Activated naive CD4-positive, alpha-beta T cell treated with anti-CD3 and anti-CD28 coated beads for 36 hours (primary cell): ENCODE measurements at regions not wholly inside any gene's neighbourhood (a gene's known extent, or its start where the extent isn't known, plus 50 kb on each side); places are given as distances from the start of the nearest gene placed in this dataset.

ENCODE experiments used
- CTCF ChIA-PET: fragments of 350-600 bp; sonication (Branson Sonifier 250); formaldehyde crosslinking; loops from one replicate; lab custom pipeline; 2021; ENCODE audit warnings: antibody characterized with exemption; lab: Charles Lee
- DNase-seq: peaks from one replicate; pipeline ENCODE4 v3.0.0-alpha.2; 2020
- H3K27ac Mint-ChIP-seq: one replicate; pipeline ENCODE4 v1.8.0; 2021; ENCODE audit warnings: mild to moderate bottlenecking, mixed read lengths
- H3K27me3 Mint-ChIP-seq: one replicate; pipeline ENCODE4 v1.8.0; 2021; ENCODE audit warnings: low read depth, mixed read lengths
- H3K36me3 Mint-ChIP-seq: one replicate; pipeline ENCODE4 v1.8.0; 2021; ENCODE audit warnings: low read depth, mixed read lengths
- H3K4me1 Mint-ChIP-seq: one replicate; pipeline ENCODE4 v1.8.0; 2021; ENCODE audit warnings: low read depth, mixed read lengths
- H3K4me3 Mint-ChIP-seq: one replicate; pipeline ENCODE4 v1.8.0; 2021; ENCODE audit warnings: mild to moderate bottlenecking, moderate library complexity, mixed read lengths
- H3K9me3 Mint-ChIP-seq: one replicate; pipeline ENCODE4 v1.8.0; 2021; ENCODE audit warnings: mixed read lengths
- intact Hi-C: fragments of 100-400 bp; cut with micrococcal nuclease; formaldehyde crosslinking; loops from one replicate; pipeline ENCODE4 v1.15.1; 2023

DNA sequence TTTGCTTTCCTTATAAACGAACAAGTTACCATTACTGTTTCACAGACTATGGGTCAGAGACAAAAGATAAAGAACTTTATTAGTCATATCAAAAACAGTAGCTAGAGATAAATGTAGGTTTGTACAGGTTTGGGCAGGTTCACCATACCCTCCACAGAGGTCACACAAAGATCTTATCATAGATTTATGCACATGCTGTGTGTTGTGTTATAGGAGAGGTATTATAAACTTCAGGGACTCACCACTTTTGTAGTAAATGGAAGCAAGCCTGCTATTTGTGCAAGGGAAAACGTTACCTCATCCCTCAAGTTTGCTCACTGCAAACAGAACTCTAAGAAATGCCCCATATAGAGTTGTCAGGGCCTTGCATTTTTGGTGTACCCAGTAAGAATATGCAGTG is 584.5 kb upstream of the LRRTM1 start:
- H3K4me3 Mint-ChIP-seq = no peak overlapping the region
- H3K4me1 Mint-ChIP-seq = no peaks in the 10 kb centered on the region
- no peaks in the 10 kb centered on the region for H3K36me3 Mint-ChIP-seq
- H3K27ac Mint-ChIP-seq = no peak overlapping the region
- no peak for DNase-seq
- H3K27me3 Mint-ChIP-seq = no peaks in the 10 kb centered on the region
- peaks cover 7% of the 10 kb centered on the region for H3K9me3 Mint-ChIP-seq
- CTCF ChIA-PET = no interaction called here
- intact Hi-C loops = no loop called here

DNA sequence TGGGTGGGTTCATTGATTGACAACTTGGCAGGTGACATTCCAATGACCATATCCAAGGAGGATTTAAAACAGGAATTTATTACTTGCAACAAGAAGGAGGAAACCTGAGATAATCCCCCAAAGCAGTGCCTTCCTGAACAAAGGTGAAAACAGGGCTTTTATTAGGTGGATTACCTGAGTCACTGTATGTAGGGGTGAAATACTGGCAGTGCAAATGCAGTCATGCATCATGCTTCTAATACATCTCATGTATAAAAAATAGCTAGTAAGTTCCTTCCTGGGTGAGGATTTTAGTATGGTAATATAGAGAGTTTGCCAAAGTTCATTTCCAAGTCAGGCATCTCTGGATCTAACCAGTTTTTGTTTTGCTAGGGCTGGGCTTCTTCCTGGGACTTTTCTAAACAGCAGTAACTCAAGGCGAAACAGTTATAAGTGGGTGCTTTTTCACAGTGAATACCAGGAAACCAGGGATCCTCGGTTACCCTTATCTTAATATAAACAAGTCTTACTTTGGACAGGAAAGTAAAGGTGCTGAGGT is 583.4 kb upstream of the LRRTM1 start:
- no peaks in the 10 kb centered on the region for H3K4me1 Mint-ChIP-seq
- no peaks in the 10 kb centered on the region for H3K27me3 Mint-ChIP-seq
- peaks cover 9% of the 10 kb centered on the region for H3K9me3 Mint-ChIP-seq
- H3K4me3 Mint-ChIP-seq = no peak overlapping the region
- H3K36me3 Mint-ChIP-seq = no peaks in the 10 kb centered on the region
- no peak for DNase-seq
- intact Hi-C loops = no loop called here
- H3K27ac Mint-ChIP-seq = no peak overlapping the region
- CTCF ChIA-PET = no interaction called here

DNA sequence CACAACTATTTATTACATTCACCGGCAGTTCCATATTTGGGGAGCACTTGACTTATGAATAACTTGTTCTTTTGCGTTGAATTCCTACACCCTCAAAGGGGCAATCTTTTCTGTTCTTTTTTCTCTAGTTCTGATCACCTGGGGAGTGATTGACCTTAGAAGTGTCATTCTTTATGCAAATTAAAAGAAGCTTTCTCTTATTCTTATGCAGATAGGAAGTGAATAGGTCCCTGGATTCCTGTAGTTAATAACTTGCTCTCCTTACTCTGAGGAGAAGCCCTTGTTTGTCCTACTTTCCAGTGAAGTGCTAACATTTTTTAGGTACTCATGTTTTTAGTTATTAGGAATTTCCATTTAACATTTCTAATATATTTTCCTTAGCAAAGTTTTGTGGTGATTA is 569.8 kb upstream of the LRRTM1 start:
- peaks cover 12% of the 10 kb centered on the region for H3K9me3 Mint-ChIP-seq
- no peaks in the 10 kb centered on the region for H3K4me1 Mint-ChIP-seq
- CTCF ChIA-PET = no interaction called here
- no peak overlapping the region for H3K4me3 Mint-ChIP-seq
- H3K36me3 Mint-ChIP-seq = no peaks in the 10 kb centered on the region
- intact Hi-C loops = no loop called here
- DNase-seq = no peak
- H3K27me3 Mint-ChIP-seq = no peaks in the 10 kb centered on the region
- no peak overlapping the region for H3K27ac Mint-ChIP-seq

DNA sequence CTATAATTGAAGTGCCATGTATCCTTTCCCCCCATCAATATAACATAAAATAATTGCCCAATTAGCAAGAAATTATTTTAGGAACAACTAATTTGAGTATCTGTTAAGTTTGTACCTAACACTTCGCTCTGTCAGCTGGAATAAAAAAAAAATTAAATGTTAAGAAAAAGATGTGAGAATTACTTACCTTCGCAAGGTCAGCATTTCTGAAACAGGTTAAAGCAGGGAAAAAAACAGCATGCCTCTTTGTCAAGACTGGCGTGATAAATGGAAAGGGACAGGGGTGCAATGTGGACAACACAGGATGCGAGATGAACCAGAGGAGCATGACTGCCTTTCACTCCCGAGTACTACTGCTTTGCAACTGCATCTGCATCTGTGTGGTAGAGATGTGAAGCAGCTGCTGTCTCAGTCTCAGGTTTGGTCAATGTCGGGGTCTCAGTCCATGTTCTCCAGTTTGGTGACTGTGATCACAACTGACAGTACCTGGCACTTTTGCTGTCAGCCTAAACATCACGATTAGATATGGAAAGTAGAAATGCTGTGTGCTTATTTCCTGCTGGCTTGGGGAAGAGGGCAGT is 565.4 kb upstream of the LRRTM1 start:
- DNase-seq = no peak
- Mint-ChIP-seq H3K9me3 (peaks cover 13% of the 10 kb centered on the region), H3K27ac (no peak overlapping the region), H3K27me3 (no peaks in the 10 kb centered on the region), H3K4me3 (no peak overlapping the region), H3K36me3 (no peaks in the 10 kb centered on the region), H3K4me1 (no peaks in the 10 kb centered on the region)
- CTCF ChIA-PET = no interaction called here
- intact Hi-C loops = no loop called here

GRCh38 chr2:80863147-80863714 is 558.7 kb upstream of the LRRTM1 start:
- DNase-seq = no peak
- Mint-ChIP-seq H3K36me3 (no peaks in the 10 kb centered on the region), H3K27me3 (no peaks in the 10 kb centered on the region), H3K4me1 (no peaks in the 10 kb centered on the region), H3K27ac (no peak overlapping the region), H3K9me3 (no peaks in the 10 kb centered on the region), H3K4me3 (no peak overlapping the region)
- intact Hi-C loops = no loop called here
- CTCF ChIA-PET = interaction anchor here (0.7 kb wide), 1 partner anchor 70 kb away, joined by 3 read pairs; no protein-coding TSS in a partner anchor

GRCh38 chr2:80858965-80859364 is 554.4 kb upstream of the LRRTM1 start:
- no peak for DNase-seq
- Mint-ChIP-seq H3K27me3 (no peaks in the 10 kb centered on the region), H3K4me3 (no peak overlapping the region), H3K9me3 (peaks cover 2% of the 10 kb centered on the region), H3K36me3 (no peaks in the 10 kb centered on the region), H3K27ac (no peak overlapping the region), H3K4me1 (no peaks in the 10 kb centered on the region)
- intact Hi-C loops = no loop called here
- CTCF ChIA-PET = no interaction called here

DNA sequence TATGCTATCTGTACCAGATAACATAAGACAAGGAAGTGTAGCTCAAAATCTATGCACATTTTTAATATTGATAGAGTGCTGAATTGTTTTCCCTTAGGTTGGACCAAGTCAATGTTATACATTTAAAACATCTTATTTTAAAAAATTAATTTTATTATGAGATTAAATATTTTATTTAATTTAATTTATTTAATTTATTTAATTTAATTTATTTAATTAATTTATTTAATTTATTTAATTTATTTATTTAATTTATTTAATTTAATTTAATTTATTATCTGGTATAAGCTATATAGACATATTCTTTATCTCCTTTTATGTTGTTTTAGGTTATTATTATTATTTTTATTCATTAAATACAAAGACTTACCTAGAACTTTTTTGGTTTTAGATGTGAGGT is 551.7 kb upstream of the LRRTM1 start:
- intact Hi-C loops = no loop called here
- Mint-ChIP-seq H3K9me3 (peaks cover 5% of the 10 kb centered on the region), H3K36me3 (no peaks in the 10 kb centered on the region), H3K4me1 (no peaks in the 10 kb centered on the region), H3K4me3 (no peak overlapping the region), H3K27me3 (no peaks in the 10 kb centered on the region), H3K27ac (no peak overlapping the region)
- CTCF ChIA-PET = no interaction called here
- DNase-seq = no peak

DNA sequence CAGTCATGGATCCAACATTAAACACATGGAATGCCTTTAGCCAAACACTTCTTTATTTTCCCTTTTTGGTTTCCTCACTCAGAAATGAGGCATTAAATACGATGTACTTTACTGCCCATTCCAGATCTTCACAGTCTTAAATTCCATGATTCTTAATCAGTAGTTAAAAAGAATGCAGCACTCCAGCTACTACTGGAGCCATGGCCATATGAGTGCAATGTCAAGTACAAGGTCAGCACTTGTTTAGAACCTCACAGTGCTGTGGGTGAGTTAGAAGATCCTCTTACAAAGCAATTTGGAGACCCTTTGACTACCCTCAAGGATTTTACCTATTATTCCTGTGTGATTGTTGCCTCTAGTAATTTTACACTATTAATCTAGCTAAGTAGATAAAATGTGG is 550.3 kb upstream of the LRRTM1 start:
- H3K9me3 Mint-ChIP-seq = peaks cover 7% of the 10 kb centered on the region

GRCh38 chr2:80852808-80853139 is 548.2 kb upstream of the LRRTM1 start:
- Mint-ChIP-seq H3K36me3 (no peaks in the 10 kb centered on the region), H3K27ac (no peak overlapping the region), H3K27me3 (no peaks in the 10 kb centered on the region), H3K4me1 (no peaks in the 10 kb centered on the region), H3K4me3 (no peak overlapping the region), H3K9me3 (peaks cover 7% of the 10 kb centered on the region)
- intact Hi-C loops = no loop called here
- CTCF ChIA-PET = no interaction called here
- no peak for DNase-seq

More for the DNA sequence above, 550.3 kb upstream of the LRRTM1 start:
- Mint-ChIP-seq H3K27me3 (no peaks in the 10 kb centered on the region), H3K4me1 (no peaks in the 10 kb centered on the region), H3K27ac (no peak overlapping the region), H3K36me3 (no peaks in the 10 kb centered on the region), H3K4me3 (no peak overlapping the region)
- DNase-seq = no peak
- CTCF ChIA-PET = no interaction called here
- intact Hi-C loops = no loop called here

DNA sequence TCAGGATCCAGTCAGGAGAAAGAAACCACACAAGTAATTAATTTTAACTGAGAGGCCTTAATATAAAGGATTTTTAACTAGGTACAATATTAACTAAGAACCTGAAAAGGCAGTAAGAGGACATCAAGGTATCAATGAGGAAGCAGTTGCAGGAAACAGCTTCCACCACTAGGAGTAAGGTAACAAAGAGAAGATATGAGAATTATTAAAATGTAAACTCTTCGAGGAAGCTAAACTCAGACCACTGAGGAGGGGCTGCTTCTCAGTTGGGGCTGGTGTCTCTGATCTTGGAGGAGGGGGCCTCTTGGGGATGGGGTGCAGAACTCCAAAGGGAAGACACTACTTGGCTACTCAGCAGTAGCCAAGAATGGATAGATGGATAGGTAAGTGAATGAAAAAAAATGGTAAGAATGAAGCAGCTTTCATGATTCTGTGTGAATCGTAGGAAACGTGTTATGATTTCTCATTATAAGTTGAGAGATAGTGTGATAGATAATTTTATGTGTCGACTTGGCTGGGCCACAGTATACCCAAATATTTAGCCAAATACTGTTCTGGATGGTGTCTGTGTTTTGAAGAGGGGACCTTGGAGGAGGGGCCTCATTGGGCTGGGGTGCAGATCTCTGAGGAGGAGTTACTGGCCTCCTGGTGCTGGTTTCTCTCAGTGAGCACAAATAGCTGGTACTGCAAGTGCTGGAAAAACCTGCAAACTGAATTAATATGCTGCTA is 547.7 kb upstream of the LRRTM1 start:
- intact Hi-C loops = no loop called here
- Mint-ChIP-seq H3K36me3 (no peaks in the 10 kb centered on the region), H3K4me1 (no peaks in the 10 kb centered on the region), H3K27ac (no peak overlapping the region), H3K27me3 (no peaks in the 10 kb centered on the region), H3K4me3 (no peak overlapping the region), H3K9me3 (peaks cover 7% of the 10 kb centered on the region)
- no peak for DNase-seq
- CTCF ChIA-PET = no interaction called here

- Mint-ChIP-seq H3K27me3 (no peaks in the 10 kb centered on the region), H3K4me1 (no peaks in the 10 kb centered on the region), H3K36me3 (no peaks in the 10 kb centered on the region), H3K9me3 (peaks cover 13% of the 10 kb centered on the region), H3K27ac (no peak overlapping the region), H3K4me3 (no peak overlapping the region)
- intact Hi-C loops = no loop called here
- DNase-seq = no peak
- CTCF ChIA-PET = no interaction called here
These were observed 526.3 kb upstream of the LRRTM1 start for GRCh38 chr2:80830891-80831290.

GRCh38 chr2:80822999-80823398 is 518.4 kb upstream of the LRRTM1 start:
- H3K4me1 Mint-ChIP-seq = no peaks in the 10 kb centered on the region
- CTCF ChIA-PET = no interaction called here
- intact Hi-C loops = no loop called here
- peaks cover 22% of the 10 kb centered on the region for H3K9me3 Mint-ChIP-seq
- no peaks in the 10 kb centered on the region for H3K27me3 Mint-ChIP-seq
- no peak for DNase-seq
- H3K27ac Mint-ChIP-seq = no peak overlapping the region
- H3K36me3 Mint-ChIP-seq = no peaks in the 10 kb centered on the region
- H3K4me3 Mint-ChIP-seq = no peak overlapping the region

- DNase-seq = no peak
- no peak overlapping the region for H3K4me3 Mint-ChIP-seq
- H3K9me3 Mint-ChIP-seq = peaks cover 38% of the 10 kb centered on the region
- no peaks in the 10 kb centered on the region for H3K27me3 Mint-ChIP-seq
- intact Hi-C loops = no loop called here
- H3K4me1 Mint-ChIP-seq = no peaks in the 10 kb centered on the region
- CTCF ChIA-PET = no interaction called here
- H3K27ac Mint-ChIP-seq = no peak overlapping the region
- H3K36me3 Mint-ChIP-seq = no peaks in the 10 kb centered on the region
These were observed 510.7 kb upstream of the LRRTM1 start for GRCh38 chr2:80815259-80815658.
